ENCODE measurements at regions not wholly inside any gene's neighbourhood (a gene's known extent, or its start where the extent isn't known, plus 50 kb on each side); places are given as distances from the start of the nearest gene placed in this dataset.
"Not testable (repeated sequence)": the region's sequence is repeated elsewhere in the genome, so short reads cannot be mapped to it uniquely, and the experiment has no call there.

DNA sequence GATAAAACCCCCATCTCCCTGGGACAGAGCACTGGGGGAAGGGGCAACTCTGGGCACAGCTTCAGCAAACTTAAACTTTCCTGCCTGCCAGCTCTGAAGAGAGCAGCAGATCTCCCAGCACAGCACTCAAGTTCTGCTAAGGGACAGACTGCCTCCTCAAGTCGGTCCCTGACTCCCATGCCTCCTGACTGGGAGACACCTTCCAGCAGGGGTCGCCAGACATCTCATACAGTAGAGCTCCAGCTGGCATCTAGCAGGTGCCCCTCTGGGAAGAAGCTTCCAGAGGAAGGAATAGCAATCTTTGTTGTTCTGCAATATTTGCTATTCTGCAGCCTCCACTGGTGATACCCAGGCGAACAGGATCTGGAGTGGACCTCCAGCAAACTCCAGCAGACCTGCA is 194.7 kb downstream of the RFPL4B start:
- not testable (repeated sequence) for TF ChIP-seq HOXB13 (CRISPR knock-in tag; IDR thresholded peaks at IDR 0.05; ENCODE audit: low read depth); MAFK (IDR thresholded peaks at IDR 0.05; ENCODE audit: partially characterized antibody); POLR2AphosphoS2 (conservative IDR thresholded peaks at IDR 0.05; ENCODE audit: low read length); EHF (CRISPR knock-in tag; IDR thresholded peaks at IDR 0.05); RFX5 (IDR thresholded peaks at IDR 0.05); HDAC2 (IDR thresholded peaks at IDR 0.05); FOSB (CRISPR knock-in tag; IDR thresholded peaks at IDR 0.05); SMC3 (IDR thresholded peaks at IDR 0.05); JUNB (IDR thresholded peaks at IDR 0.05); RCOR1 (IDR thresholded peaks at IDR 0.05; ENCODE audit: low read depth, low read length); BHLHE40 (IDR thresholded peaks at IDR 0.05; ENCODE audit: low read depth, low read length); POLR2A (IDR thresholded peaks at IDR 0.05; ENCODE audit: low read length)
- TF ChIP-seq, protein P1, sequence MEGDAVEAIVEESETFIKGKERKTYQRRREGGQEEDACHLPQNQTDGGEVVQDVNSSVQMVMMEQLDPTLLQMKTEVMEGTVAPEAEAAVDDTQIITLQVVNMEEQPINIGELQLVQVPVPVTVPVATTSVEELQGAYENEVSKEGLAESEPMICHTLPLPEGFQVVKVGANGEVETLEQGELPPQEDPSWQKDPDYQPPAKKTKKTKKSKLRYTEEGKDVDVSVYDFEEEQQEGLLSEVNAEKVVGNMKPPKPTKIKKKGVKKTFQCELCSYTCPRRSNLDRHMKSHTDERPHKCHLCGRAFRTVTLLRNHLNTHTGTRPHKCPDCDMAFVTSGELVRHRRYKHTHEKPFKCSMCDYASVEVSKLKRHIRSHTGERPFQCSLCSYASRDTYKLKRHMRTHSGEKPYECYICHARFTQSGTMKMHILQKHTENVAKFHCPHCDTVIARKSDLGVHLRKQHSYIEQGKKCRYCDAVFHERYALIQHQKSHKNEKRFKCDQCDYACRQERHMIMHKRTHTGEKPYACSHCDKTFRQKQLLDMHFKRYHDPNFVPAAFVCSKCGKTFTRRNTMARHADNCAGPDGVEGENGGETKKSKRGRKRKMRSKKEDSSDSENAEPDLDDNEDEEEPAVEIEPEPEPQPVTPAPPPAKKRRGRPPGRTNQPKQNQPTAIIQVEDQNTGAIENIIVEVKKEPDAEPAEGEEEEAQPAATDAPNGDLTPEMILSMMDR (IDR thresholded peaks at IDR 0.05): not testable (repeated sequence)
- TF ChIP-seq, protein P2, sequence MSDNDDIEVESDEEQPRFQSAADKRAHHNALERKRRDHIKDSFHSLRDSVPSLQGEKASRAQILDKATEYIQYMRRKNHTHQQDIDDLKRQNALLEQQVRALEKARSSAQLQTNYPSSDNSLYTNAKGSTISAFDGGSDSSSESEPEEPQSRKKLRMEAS (IDR thresholded peaks at IDR 0.05): not testable (repeated sequence)

Data from A549 (cell line).